ENCODE measurements at regions not wholly inside any gene's neighbourhood (a gene's known extent, or its start where the extent isn't known, plus 50 kb on each side); places are given as distances from the start of the nearest gene placed in this dataset.

DNA sequence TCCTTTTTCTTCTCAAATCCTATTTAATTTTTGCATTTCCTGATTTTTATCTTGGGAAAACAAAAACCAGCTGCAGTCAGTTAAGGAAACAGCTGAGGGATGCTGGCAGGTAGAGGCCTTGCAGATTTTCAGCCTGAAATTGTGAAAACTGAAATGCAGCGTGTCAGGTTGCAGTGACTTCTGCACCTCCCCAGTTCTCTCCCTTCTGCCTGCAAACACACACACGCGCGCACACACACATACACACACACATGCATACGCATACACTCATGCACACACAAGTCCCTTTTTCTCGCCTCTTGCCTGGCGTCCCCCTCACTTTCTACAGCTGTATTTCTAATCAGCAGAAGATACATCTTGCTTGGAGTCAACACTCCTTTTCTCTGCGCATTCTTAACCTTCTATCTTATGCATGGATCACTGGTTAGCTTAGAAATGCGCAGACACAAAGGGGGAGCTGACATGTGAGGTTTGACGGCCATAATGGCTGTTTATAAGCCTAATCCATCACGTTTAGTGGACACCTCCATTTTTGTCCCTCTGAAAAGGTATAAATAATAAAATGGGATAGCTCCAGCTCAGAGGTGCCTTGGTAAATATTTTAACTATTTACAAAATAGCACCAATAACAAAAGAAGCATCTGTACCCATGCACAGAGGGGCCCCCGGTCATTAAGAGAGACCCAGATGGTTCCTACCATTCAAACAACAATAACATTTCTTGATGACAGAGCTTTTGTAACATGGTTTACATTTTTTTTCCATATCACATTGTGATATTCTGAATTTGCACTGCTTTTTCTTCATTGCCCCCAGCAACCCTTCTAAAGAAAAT, 392.1 kb upstream of the SALL1 start:
- intact Hi-C loops (cut with DNase I; ENCODE audit: low total_unique reads), result no loop called here
- DNase-seq, result no peak

DNA sequence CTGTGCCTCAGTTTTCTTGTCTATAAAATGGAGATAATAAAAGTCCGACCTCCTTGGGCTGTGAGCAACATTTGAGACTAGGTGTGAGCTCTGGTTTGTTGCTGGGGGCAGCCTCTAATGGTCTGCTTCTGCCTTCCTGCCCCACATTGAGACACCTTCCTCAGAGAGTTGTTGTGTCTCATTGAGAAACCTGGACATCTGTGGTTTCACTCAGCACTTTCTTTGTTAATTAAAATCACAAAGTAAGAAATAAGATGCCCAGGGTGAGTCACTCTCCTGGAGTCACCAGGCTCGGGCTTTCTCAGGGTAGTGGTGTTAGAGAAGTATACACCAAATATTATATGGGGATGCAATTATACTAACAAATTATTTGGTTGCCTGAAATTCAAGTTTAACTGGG, 389.2 kb upstream of the SALL1 start:
- Histone ChIP-seq H3K27me3 (no peaks in the 10 kb centered on the region), H3K27ac (no peak overlapping the region), H3K4me3 (no peak overlapping the region), H3K4me1 (no peaks in the 10 kb centered on the region), H3K9me3 (no peaks in the 10 kb centered on the region), H3K36me3 (no peaks in the 10 kb centered on the region)
- TF ChIP-seq, protein P1, sequence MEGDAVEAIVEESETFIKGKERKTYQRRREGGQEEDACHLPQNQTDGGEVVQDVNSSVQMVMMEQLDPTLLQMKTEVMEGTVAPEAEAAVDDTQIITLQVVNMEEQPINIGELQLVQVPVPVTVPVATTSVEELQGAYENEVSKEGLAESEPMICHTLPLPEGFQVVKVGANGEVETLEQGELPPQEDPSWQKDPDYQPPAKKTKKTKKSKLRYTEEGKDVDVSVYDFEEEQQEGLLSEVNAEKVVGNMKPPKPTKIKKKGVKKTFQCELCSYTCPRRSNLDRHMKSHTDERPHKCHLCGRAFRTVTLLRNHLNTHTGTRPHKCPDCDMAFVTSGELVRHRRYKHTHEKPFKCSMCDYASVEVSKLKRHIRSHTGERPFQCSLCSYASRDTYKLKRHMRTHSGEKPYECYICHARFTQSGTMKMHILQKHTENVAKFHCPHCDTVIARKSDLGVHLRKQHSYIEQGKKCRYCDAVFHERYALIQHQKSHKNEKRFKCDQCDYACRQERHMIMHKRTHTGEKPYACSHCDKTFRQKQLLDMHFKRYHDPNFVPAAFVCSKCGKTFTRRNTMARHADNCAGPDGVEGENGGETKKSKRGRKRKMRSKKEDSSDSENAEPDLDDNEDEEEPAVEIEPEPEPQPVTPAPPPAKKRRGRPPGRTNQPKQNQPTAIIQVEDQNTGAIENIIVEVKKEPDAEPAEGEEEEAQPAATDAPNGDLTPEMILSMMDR (IDR thresholded peaks at IDR 0.05), result no peak
- intact Hi-C loops (cut with DNase I; ENCODE audit: low total_unique reads), result no loop called here
- DNase-seq, result no peak

More for the DNA sequence above, 392.1 kb upstream of the SALL1 start:
- TF ChIP-seq, protein P1 (IDR thresholded peaks at IDR 0.05), result no peak
- no peak for TF ChIP-seq POLR2A (IDR thresholded peaks at IDR 0.05)
- no peaks in the 10 kb centered on the region for H3K36me3 ChIP-seq
- no peaks in the 10 kb centered on the region for H3K4me1 ChIP-seq
- H3K9me3 ChIP-seq, result no peaks in the 10 kb centered on the region
- H3K27me3 ChIP-seq, result no peaks in the 10 kb centered on the region
- H3K27ac ChIP-seq, result no peak overlapping the region
- H3K4me3 ChIP-seq, result no peak overlapping the region

DNA sequence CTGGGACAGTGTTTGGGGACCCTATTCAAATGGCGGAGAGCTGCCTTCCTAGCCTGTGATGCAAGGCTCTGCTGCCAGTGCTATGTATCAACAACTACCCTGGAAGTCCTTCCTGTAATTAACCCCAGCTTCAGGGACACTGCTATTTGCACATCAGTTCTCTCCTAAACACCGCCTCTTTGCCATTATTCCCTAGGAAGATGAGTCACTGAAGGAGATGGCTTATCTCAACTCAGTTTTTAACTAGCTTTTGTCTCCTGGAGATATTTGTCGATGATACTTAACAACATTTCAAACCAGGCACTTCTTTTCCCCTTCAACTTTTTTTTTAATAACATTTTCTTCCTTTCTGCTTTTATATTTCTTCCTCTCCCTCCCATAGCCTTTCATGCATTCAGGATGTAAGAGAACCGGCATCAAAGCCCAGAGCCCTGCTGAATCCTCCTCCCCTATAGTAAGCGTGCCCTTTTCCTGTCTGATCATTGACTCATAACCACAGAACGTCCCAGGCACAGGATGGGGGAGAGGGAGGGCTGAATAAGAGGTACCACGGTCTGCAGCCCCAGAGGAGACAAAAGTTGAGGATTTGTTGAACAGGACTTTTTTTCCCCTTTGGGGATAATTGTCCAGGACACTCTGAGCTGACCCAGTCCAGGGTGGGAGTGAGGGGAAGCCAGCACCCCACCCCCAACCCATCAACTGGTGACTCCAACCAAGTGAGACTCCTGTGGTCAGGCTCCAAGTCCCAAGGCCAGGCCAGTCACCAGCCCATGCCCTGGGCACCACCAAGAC, 387.8 kb upstream of the SALL1 start:
- Histone ChIP-seq H3K4me1 (no peaks in the 10 kb centered on the region), H3K36me3 (no peaks in the 10 kb centered on the region), H3K4me3 (no peak overlapping the region), H3K27me3 (no peaks in the 10 kb centered on the region), H3K27ac (no peak overlapping the region), H3K9me3 (no peaks in the 10 kb centered on the region)
- no peak for DNase-seq
- intact Hi-C loops (cut with DNase I; ENCODE audit: low total_unique reads), result no loop called here
- TF ChIP-seq, protein P1 (IDR thresholded peaks at IDR 0.05), result no peak
- no peak for TF ChIP-seq POLR2A (IDR thresholded peaks at IDR 0.05)

DNA sequence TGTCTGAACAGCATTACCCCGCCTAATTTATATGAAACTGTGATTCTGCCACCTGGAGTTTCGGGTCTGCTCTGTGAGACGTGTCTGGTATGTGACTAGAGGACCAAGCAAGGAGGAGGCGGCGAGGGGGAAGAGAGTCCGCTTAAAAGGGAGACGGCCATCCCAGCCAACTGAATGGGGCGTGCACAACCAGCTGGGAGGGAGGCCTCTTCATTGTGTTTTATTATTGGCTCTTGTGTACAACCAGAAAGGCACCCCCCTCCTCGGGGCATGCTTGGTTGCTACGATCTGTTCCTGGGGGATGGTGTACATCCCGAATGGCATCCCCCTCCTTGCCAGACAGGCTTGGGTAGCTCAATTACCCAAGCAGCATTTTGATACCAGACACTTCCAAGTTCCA, 384.5 kb upstream of the SALL1 start:
- H3K4me3 ChIP-seq, result no peak overlapping the region
- no peak for TF ChIP-seq POLR2A (IDR thresholded peaks at IDR 0.05)
- TF ChIP-seq, protein P1 (IDR thresholded peaks at IDR 0.05), result no peak
- H3K27ac ChIP-seq, result no peak overlapping the region
- no peaks in the 10 kb centered on the region for H3K27me3 ChIP-seq
- H3K36me3 ChIP-seq, result no peaks in the 10 kb centered on the region
- DNase-seq, result no peak
- H3K4me1 ChIP-seq, result no peaks in the 10 kb centered on the region
- intact Hi-C loops (cut with DNase I; ENCODE audit: low total_unique reads), result no loop called here
- no peaks in the 10 kb centered on the region for H3K9me3 ChIP-seq

DNA sequence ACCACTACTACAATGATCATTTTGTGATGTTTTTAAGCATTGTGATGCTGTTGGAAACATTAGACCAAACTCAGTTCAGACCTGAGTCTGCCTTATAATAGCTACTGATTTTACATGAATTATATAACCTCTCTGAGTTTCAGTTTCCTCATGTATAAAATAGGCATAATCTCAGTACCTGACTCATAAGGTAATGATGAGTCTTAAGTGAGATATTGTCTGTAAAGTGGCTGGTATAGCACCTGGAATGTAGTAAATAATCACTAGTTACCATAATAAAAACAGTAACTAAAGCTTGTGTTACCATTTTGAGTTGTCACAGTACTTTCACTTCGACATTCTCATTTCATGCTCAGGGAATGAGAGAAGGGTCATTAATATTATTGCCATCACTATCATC, 381.5 kb upstream of the SALL1 start:
- H3K27ac ChIP-seq, result no peak overlapping the region
- intact Hi-C loops (cut with DNase I; ENCODE audit: low total_unique reads), result no loop called here
- H3K4me1 ChIP-seq, result no peaks in the 10 kb centered on the region
- no peaks in the 10 kb centered on the region for H3K9me3 ChIP-seq
- no peak for TF ChIP-seq POLR2A (IDR thresholded peaks at IDR 0.05)
- TF ChIP-seq, protein P1 (IDR thresholded peaks at IDR 0.05), result no peak
- H3K36me3 ChIP-seq, result no peaks in the 10 kb centered on the region
- no peak overlapping the region for H3K4me3 ChIP-seq
- DNase-seq, result no peak
- no peaks in the 10 kb centered on the region for H3K27me3 ChIP-seq

All from uterus (tissue), 3 donors.